H1 (cell line): ENCODE measurements at regions not wholly inside any gene's neighbourhood (a gene's known extent, or its start where the extent isn't known, plus 50 kb on each side); places are given as distances from the start of the nearest gene placed in this dataset.

ENCODE experiments used
- CTCF ChIA-PET: fragments of 300-600 bp; sonication (Branson Sonifier 250); formaldehyde crosslinking; loops from one replicate; lab custom pipeline; 2021; ENCODE audit not compliant: partially characterized antibody; lab: Charles Lee
- POLR2A ChIA-PET: fragments of 300-600 bp; sonication (Branson Sonifier 250); formaldehyde crosslinking; loops from one replicate; lab custom pipeline; 2021; ENCODE audit warnings: inconsistent platforms; ENCODE audit not compliant: partially characterized antibody; lab: Charles Lee
- DNase-seq, 2 experiments: peaks; one replicate each; pipeline versions ENCODE4 v3.0.0 to v3.0.0-alpha.2; 2010 to 2022; ENCODE audit warnings: low spot score in 2 of 2, low read depth in 1 of 2, mixed read lengths in 1 of 2
- FAIRE-seq: peaks from 2 replicates; lab custom pipeline; 2011; peaks lifted over from hg19 to GRCh38; lab: Jason Lieb, UNC
- H2AFZ ChIP-seq: 2 replicates; pipeline ENCODE4 v1.8.1; 2012; ENCODE audit warnings: low read length, inconsistent platforms
- H2AK5ac ChIP-seq: 2 replicates; pipeline ENCODE4 v1.6.1; 2013; ENCODE audit warnings: low read depth, low read length
- H2BK120ac ChIP-seq: replicated peaks from 2 replicates; pipeline ENCODE3; 2013; ENCODE audit warnings: low read depth, low read length, inconsistent platforms
- H2BK12ac ChIP-seq: 2 replicates; pipeline ENCODE4 v1.6.1; 2013; ENCODE audit warnings: low read depth, low read length
- H2BK15ac ChIP-seq: 2 replicates; pipeline ENCODE4 v1.6.1; 2013; ENCODE audit warnings: low read length
- H2BK20ac ChIP-seq: 2 replicates; pipeline ENCODE4 v1.6.1; 2013; ENCODE audit warnings: low read length
- H2BK5ac ChIP-seq: 2 replicates; pipeline ENCODE4 v1.6.1; 2013; ENCODE audit warnings: low read depth, low read length
- H3K14ac ChIP-seq: 2 replicates; pipeline ENCODE4 v1.6.1; 2013; ENCODE audit warnings: inconsistent platforms; ENCODE audit not compliant: insufficient read length
- H3K18ac ChIP-seq: 2 replicates; pipeline ENCODE4 v1.6.1; 2013; ENCODE audit warnings: low read length; ENCODE audit errors: extremely low read depth
- H3K23ac ChIP-seq: 2 replicates; pipeline ENCODE4 v1.6.1; 2013; ENCODE audit warnings: inconsistent platforms; ENCODE audit not compliant: insufficient read length
- H3K23me2 ChIP-seq: 2 replicates; pipeline ENCODE4 v1.6.1; 2013; ENCODE audit warnings: low read depth, low read length
- H3K27ac ChIP-seq: 2 replicates; pipeline ENCODE4 v1.6.1; 2011; ENCODE audit warnings: low read depth, low read length, inconsistent platforms
- H3K27me3 ChIP-seq, 4 experiments: replicated peaks in 1 of 4; 1 replicate in 1 of 4; 2 replicates in 3 of 4; pipeline versions ENCODE4 v1.6.1 to v1.8.1; 2011 to 2013; ENCODE audit warnings: low read length in 3 of 4, mild to moderate bottlenecking in 3 of 4, inconsistent platforms in 2 of 4, mixed read lengths in 2 of 4, moderate library complexity in 1 of 4; ENCODE audit not compliant: control insufficient read depth in 3 of 4, insufficient read depth in 3 of 4; ENCODE audit errors: extremely low read depth in 1 of 4
- H3K36me3 ChIP-seq, 4 experiments: 2 replicates each; pipeline versions ENCODE4 v1.6.1 to v1.8.1; 2011 to 2013; ENCODE audit warnings: mild to moderate bottlenecking in 4 of 4, low read length in 3 of 4, moderate library complexity in 2 of 4, control low read depth in 1 of 4, inconsistent platforms in 1 of 4; ENCODE audit not compliant: insufficient read depth in 4 of 4, control insufficient read depth in 2 of 4
- H3K4ac ChIP-seq: replicated peaks from 2 replicates; pipeline ENCODE3; 2013; ENCODE audit warnings: low read length, low read depth, mixed read lengths, inconsistent platforms; ENCODE audit not compliant: insufficient read length
- H3K4me1 ChIP-seq, 4 experiments: replicated peaks in 1 of 4; 1 replicate in 1 of 4; 2 replicates in 3 of 4; pipeline versions ENCODE4 v1.6.1 to v1.8.1; 2011 to 2013; ENCODE audit warnings: low read length in 3 of 4, inconsistent platforms in 2 of 4, mixed read lengths in 1 of 4; ENCODE audit not compliant: insufficient read depth in 4 of 4, control insufficient read depth in 3 of 4
- H3K4me2 ChIP-seq, 2 experiments: 2 replicates each; pipeline versions ENCODE4 v1.6.1 to v1.8.1; 2011 to 2013; ENCODE audit warnings: low read depth in 2 of 2, low read length in 2 of 2, control low read depth in 1 of 2, inconsistent platforms in 1 of 2, mild to moderate bottlenecking in 1 of 2; ENCODE audit not compliant: insufficient read depth in 1 of 2
- H3K4me3 ChIP-seq, 4 experiments: fragments of 200-600, 300-600 bp in 1 of 4; sonication (generic), shearing (Covaris generic), sonication (Bioruptor Twin) in 1 of 4; 2 replicates each; pipeline versions ENCODE4 v1.5.1 to v1.8.1; 2011 to 2016; ENCODE audit warnings: low read length in 4 of 4, low read depth in 3 of 4, control low read depth in 2 of 4, inconsistent platforms in 2 of 4, mild to moderate bottlenecking in 2 of 4, mixed read lengths in 1 of 4, moderate library complexity in 1 of 4; ENCODE audit not compliant: insufficient read depth in 2 of 4; ENCODE audit errors: extremely low read depth in 1 of 4
- H3K56ac ChIP-seq: replicated peaks from 2 replicates; pipeline ENCODE3; 2013; ENCODE audit warnings: low read depth, mild to moderate bottlenecking, mixed read lengths, low read length, inconsistent platforms; ENCODE audit not compliant: insufficient read length
- H3K79me1 ChIP-seq: 2 replicates; pipeline ENCODE4 v1.6.1; 2013; ENCODE audit warnings: low read depth, low read length, control low read depth
- H3K79me2 ChIP-seq, 2 experiments: 2 replicates each; pipeline versions ENCODE4 v1.6.1 to v1.8.1; 2012 to 2013; ENCODE audit warnings: low read length in 2 of 2, mild to moderate bottlenecking in 2 of 2, inconsistent platforms in 1 of 2; ENCODE audit not compliant: insufficient read depth in 2 of 2, control insufficient read depth in 1 of 2
- H3K9ac ChIP-seq, 4 experiments: replicated peaks in 1 of 4; 1 replicate in 1 of 4; 2 replicates in 3 of 4; pipeline versions ENCODE4 v1.6.1 to v1.8.1; 2011 to 2013; ENCODE audit warnings: low read depth in 3 of 4, low read length in 3 of 4, control low read depth in 2 of 4, mild to moderate bottlenecking in 2 of 4, moderate library complexity in 2 of 4, inconsistent platforms in 1 of 4; ENCODE audit errors: extremely low read depth in 1 of 4
- H3K9me3 ChIP-seq, 2 experiments: 2 replicates each; pipeline versions ENCODE4 v1.6.1 to v1.8.1; 2012 to 2013; ENCODE audit warnings: mild to moderate bottlenecking in 2 of 2, moderate library complexity in 2 of 2, control low read depth in 1 of 2, inconsistent platforms in 1 of 2, low read depth in 1 of 2, low read length in 1 of 2, mixed read lengths in 1 of 2; ENCODE audit not compliant: insufficient read depth in 2 of 2
- H4K20me1 ChIP-seq, 2 experiments: replicated peaks in 1 of 2; 2 replicates each; pipeline versions ENCODE3 to v1.8.1; 2011 to 2013; ENCODE audit warnings: inconsistent platforms in 2 of 2, low read length in 2 of 2, mild to moderate bottlenecking in 1 of 2; ENCODE audit not compliant: insufficient read depth in 2 of 2, control insufficient read depth in 1 of 2
- H4K5ac ChIP-seq: 2 replicates; pipeline ENCODE4 v1.6.1; 2013; ENCODE audit warnings: low read length, low read depth, mixed read lengths, inconsistent platforms; ENCODE audit not compliant: insufficient read length
- H4K8ac ChIP-seq: 2 replicates; pipeline ENCODE4 v1.8.0; 2013; ENCODE audit warnings: mild to moderate bottlenecking, moderate library complexity, low read length, inconsistent platforms; ENCODE audit not compliant: insufficient read depth; ENCODE audit errors: extremely low read depth
- H4K91ac ChIP-seq: replicated peaks from 2 replicates; pipeline ENCODE3; 2013; ENCODE audit warnings: low read length, mixed read lengths, inconsistent platforms; ENCODE audit not compliant: insufficient read length
- BCL11A ChIP-seq, 2 experiments: IDR thresholded peaks; one replicate each; pipeline ENCODE4 v1.6.1; 2011; ENCODE audit warnings: low read depth in 2 of 2, low read length in 2 of 2, mild to moderate bottlenecking in 2 of 2
- BRCA1 ChIP-seq: IDR thresholded peaks from 2 replicates; pipeline ENCODE4 v1.6.1; 2012; ENCODE audit warnings: low read depth, low read length, improper control_type of control experiment
- KDM4A ChIP-seq: IDR thresholded peaks from one replicate; pipeline ENCODE4 v1.7.1; 2012; ENCODE audit warnings: low read depth, mild to moderate bottlenecking, moderate library complexity, low read length, inconsistent platforms; ENCODE audit not compliant: severe bottlenecking
- RFX5 ChIP-seq: IDR thresholded peaks from 2 replicates; pipeline ENCODE4 v1.6.1; 2011; ENCODE audit warnings: low read depth, low read length, improper control_type of control experiment, borderline replicate concordance
- RNF2 ChIP-seq: fragments of 200-900, 300-1000 bp; sonication (generic); IDR thresholded peaks from 2 replicates; pipeline ENCODE4 v1.7.1; 2016; ENCODE audit warnings: borderline replicate concordance, low read depth, mild to moderate bottlenecking, antibody characterized with exemption, low read length; ENCODE audit not compliant: poor library complexity, severe bottlenecking; ENCODE audit errors: missing control alignments
- SIN3A ChIP-seq, 2 experiments: IDR thresholded peaks in 1 of 2; conservative IDR thresholded peaks in 1 of 2; 2 replicates each; pipeline ENCODE4 v1.6.1; 2011 to 2012; ENCODE audit warnings: low read length in 2 of 2, improper control_type of control experiment in 1 of 2, low read depth in 1 of 2, mild to moderate bottlenecking in 1 of 2
- SUZ12 ChIP-seq: fragments of 200-600 bp; sonication (generic); IDR thresholded peaks from 2 replicates; pipeline ENCODE4 v1.6.1; 2012; ENCODE audit warnings: mild to moderate bottlenecking, inconsistent platforms, low read length, moderate library complexity, mixed read lengths
- TAF7 ChIP-seq: optimal IDR thresholded peaks from 2 replicates; pipeline ENCODE3; 2011; ENCODE audit warnings: low read depth, mild to moderate bottlenecking, inconsistent platforms, low read length, moderate library complexity, borderline replicate concordance
- TBP ChIP-seq: IDR thresholded peaks from 2 replicates; pipeline ENCODE4 v1.6.1; 2011; ENCODE audit warnings: low read depth, low read length, improper control_type of control experiment
- TEAD4 ChIP-seq: IDR thresholded peaks from 2 replicates; pipeline ENCODE4 v1.6.1; 2012; ENCODE audit warnings: low read depth, low read length, inconsistent platforms, mixed read lengths
- YY1 ChIP-seq: IDR thresholded peaks from 2 replicates; pipeline ENCODE4 v1.6.1; 2011; ENCODE audit warnings: low read depth, mild to moderate bottlenecking, low read length
- TF ChIP-seq, protein P1 (sequence below): IDR thresholded peaks from 2 replicates; pipeline ENCODE4 v1.6.1; 2012; ENCODE audit warnings: inconsistent platforms
- TF ChIP-seq, protein P2 (sequence below): IDR thresholded peaks from 2 replicates; pipeline ENCODE4 v1.6.1; 2011; ENCODE audit warnings: low read length, improper control_type of control experiment

- no peak overlapping the region for H2BK120ac ChIP-seq
- H3K14ac ChIP-seq: no peak overlapping the region
- H3K79me1 ChIP-seq: no peaks in the 10 kb centered on the region
- CTCF ChIA-PET: no interaction called here
- H3K79me2 ChIP-seq: no peaks in the 10 kb centered on the region
- H2AK5ac ChIP-seq: no peak overlapping the region
- no peaks in the 10 kb centered on the region for H3K9me3 ChIP-seq
- no peaks in the 10 kb centered on the region; a peak in 3 of 7 replicates for H3K4me1 ChIP-seq
- no peak overlapping the region for H4K8ac ChIP-seq
- H2BK12ac ChIP-seq: no peak overlapping the region
- no peak overlapping the region for H3K4me2 ChIP-seq
- H2AFZ ChIP-seq: no peak overlapping the region
- POLR2A ChIA-PET: no interaction called here
- no peak overlapping the region for H4K5ac ChIP-seq
- no peak for FAIRE-seq
- H3K18ac ChIP-seq: no peak overlapping the region
- H3K4me3 ChIP-seq: no peak overlapping the region
- no peaks in the 10 kb centered on the region for H3K23me2 ChIP-seq
- DNase-seq: no peak
- no peak overlapping the region for H3K4ac ChIP-seq
- H3K27me3 ChIP-seq: no peaks in the 10 kb centered on the region
- no peak overlapping the region for H2BK5ac ChIP-seq
- TF ChIP-seq TBP: no peak
- no peak for TF ChIP-seq RFX5
- TF ChIP-seq, protein P1, sequence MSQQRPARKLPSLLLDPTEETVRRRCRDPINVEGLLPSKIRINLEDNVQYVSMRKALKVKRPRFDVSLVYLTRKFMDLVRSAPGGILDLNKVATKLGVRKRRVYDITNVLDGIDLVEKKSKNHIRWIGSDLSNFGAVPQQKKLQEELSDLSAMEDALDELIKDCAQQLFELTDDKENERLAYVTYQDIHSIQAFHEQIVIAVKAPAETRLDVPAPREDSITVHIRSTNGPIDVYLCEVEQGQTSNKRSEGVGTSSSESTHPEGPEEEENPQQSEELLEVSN: no peak
- no peak for TF ChIP-seq BCL11A (IDR thresholded peaks at IDR 0.05; ENCODE audit: low read depth in 2 of 2, low read length in 2 of 2)
- no peak for TF ChIP-seq RNF2
- TF ChIP-seq KDM4A: no peak
- TF ChIP-seq, protein P2, sequence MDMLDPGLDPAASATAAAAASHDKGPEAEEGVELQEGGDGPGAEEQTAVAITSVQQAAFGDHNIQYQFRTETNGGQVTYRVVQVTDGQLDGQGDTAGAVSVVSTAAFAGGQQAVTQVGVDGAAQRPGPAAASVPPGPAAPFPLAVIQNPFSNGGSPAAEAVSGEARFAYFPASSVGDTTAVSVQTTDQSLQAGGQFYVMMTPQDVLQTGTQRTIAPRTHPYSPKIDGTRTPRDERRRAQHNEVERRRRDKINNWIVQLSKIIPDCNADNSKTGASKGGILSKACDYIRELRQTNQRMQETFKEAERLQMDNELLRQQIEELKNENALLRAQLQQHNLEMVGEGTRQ: no peak
- TF ChIP-seq SIN3A (conservative IDR thresholded peaks at IDR 0.05 in 1 of 2, IDR thresholded peaks at IDR 0.05 in 1 of 2; ENCODE audit: low read depth in 1 of 2, low read length in 2 of 2): no peak
- TF ChIP-seq YY1: no peak
- TF ChIP-seq TEAD4: no peak
- no peak for TF ChIP-seq BRCA1
- no peak for TF ChIP-seq SUZ12
- no peak for TF ChIP-seq TAF7
- no peaks in the 10 kb centered on the region for H4K20me1 ChIP-seq
- no peak overlapping the region for H3K23ac ChIP-seq
- H3K36me3 ChIP-seq: no peaks in the 10 kb centered on the region
- H3K27ac ChIP-seq: no peak overlapping the region
- H3K9ac ChIP-seq: no peak overlapping the region
- H4K91ac ChIP-seq: no peak overlapping the region
- H2BK15ac ChIP-seq: no peak overlapping the region
- H2BK20ac ChIP-seq: no peak overlapping the region
- H3K56ac ChIP-seq: no peak overlapping the region
Measured at GRCh38 chr10:31615129-31615528, 296.1 kb downstream of the ZEB1 start.
